WTC11 (cell line): ENCODE measurements at regions not wholly inside any gene's neighbourhood (a gene's known extent, or its start where the extent isn't known, plus 50 kb on each side); places are given as distances from the start of the nearest gene placed in this dataset.
A peak's percentile ranks its signal among the peaks of the same experiment; 100 is the strongest.

ENCODE experiments used
- ATAC-seq: fragments of 200-7000 bp; cut with Tn5 transposase; 2 replicates; pipeline ENCODE4 v1.10.0; 2021; ENCODE audit warnings: mild to moderate bottlenecking, moderate library complexity
- CTCF ChIA-PET: fragments of 300-600 bp; sonication (Branson Sonifier 250); formaldehyde crosslinking; loops from one replicate; lab custom pipeline; 2021; ENCODE audit warnings: antibody characterized with exemption; lab: Charles Lee
- POLR2A ChIA-PET: fragments of 350-600 bp; sonication (Branson Sonifier 250); formaldehyde crosslinking; loops from one replicate; lab custom pipeline; 2021; ENCODE audit warnings: antibody characterized with exemption; lab: Charles Lee
- DNase-seq: peaks from one replicate; pipeline ENCODE4 v3.0.0; 2021; ENCODE audit warnings: low spot score
- H3K27ac Mint-ChIP-seq: 2 replicates; pipeline ENCODE4 v1.8.0; 2021; ENCODE audit warnings: mixed read lengths
- H3K27me3 Mint-ChIP-seq: 2 replicates; pipeline ENCODE4 v1.8.0; 2021; ENCODE audit warnings: low read depth, mild to moderate bottlenecking, moderate library complexity, mixed read lengths
- H3K36me3 Mint-ChIP-seq: 2 replicates; pipeline ENCODE4 v1.8.0; 2021; ENCODE audit warnings: mixed read lengths
- H3K4me1 Mint-ChIP-seq: 2 replicates; pipeline ENCODE4 v1.8.0; 2022; ENCODE audit warnings: mixed read lengths
- H3K4me3 Mint-ChIP-seq: 2 replicates; pipeline ENCODE4 v1.8.0; 2021; ENCODE audit warnings: mild to moderate bottlenecking, moderate library complexity, mixed read lengths
- H3K9me3 Mint-ChIP-seq: 2 replicates; pipeline ENCODE4 v1.8.0; 2021; ENCODE audit warnings: mixed read lengths
- CREB1 ChIP-seq: sonication (generic); formaldehyde crosslinking; IDR thresholded peaks from 2 replicates; pipeline ENCODE4 v1.8.0; 2023; ENCODE audit warnings: mild to moderate bottlenecking, missing genetic modification reagents
- FOXJ3 ChIP-seq: sonication (generic); formaldehyde crosslinking; IDR thresholded peaks from 2 replicates; pipeline ENCODE4 v1.9.0; 2021; ENCODE audit warnings: missing genetic modification reagents, mild to moderate bottlenecking, borderline replicate concordance
- FOXK1 ChIP-seq: sonication (generic); formaldehyde crosslinking; IDR thresholded peaks from 2 replicates; pipeline ENCODE4 v1.8.0; 2022; ENCODE audit warnings: mild to moderate bottlenecking, moderate library complexity, missing genetic modification reagents
- GABPB1 ChIP-seq: sonication (generic); formaldehyde crosslinking; IDR thresholded peaks from 2 replicates; pipeline ENCODE4 v1.8.1; 2023; ENCODE audit warnings: mild to moderate bottlenecking, missing genetic modification reagents
- NFE2L1 ChIP-seq: sonication (generic); formaldehyde crosslinking; IDR thresholded peaks from 2 replicates; pipeline ENCODE4 v1.8.1; 2023; ENCODE audit warnings: missing genetic modification reagents
- SMAD4 ChIP-seq: sonication (generic); formaldehyde crosslinking; IDR thresholded peaks from 2 replicates; pipeline ENCODE4 v1.8.0; 2022; ENCODE audit warnings: mild to moderate bottlenecking, missing genetic modification reagents
- SOX15 ChIP-seq: fragments of 250-450 bp; sonication (Bioruptor Pico); IDR thresholded peaks from 2 replicates; pipeline ENCODE4 v1.9.0; 2021; ENCODE audit warnings: mild to moderate bottlenecking
- TCF7 ChIP-seq: sonication (generic); formaldehyde crosslinking; IDR thresholded peaks from 2 replicates; pipeline ENCODE4 v1.8.0; 2022; ENCODE audit warnings: mild to moderate bottlenecking, low read depth, missing genetic modification reagents, moderate library complexity
- ZNF219 ChIP-seq: sonication (generic); formaldehyde crosslinking; IDR thresholded peaks from 2 replicates; pipeline ENCODE4 v1.8.0; 2023; ENCODE audit warnings: missing genetic modification reagents, mild to moderate bottlenecking, borderline replicate concordance
- ZNF263 ChIP-seq: sonication (generic); formaldehyde crosslinking; IDR thresholded peaks from 2 replicates; pipeline ENCODE4 v1.8.1; 2022; ENCODE audit warnings: low read depth, mild to moderate bottlenecking, moderate library complexity, missing genetic modification reagents
- ZNF671 ChIP-seq: fragments of 250-450 bp; sonication (Bioruptor Pico); IDR thresholded peaks from 2 replicates; pipeline ENCODE4 v1.8.0; 2021; ENCODE audit warnings: mild to moderate bottlenecking
- TF ChIP-seq, protein P1 (sequence below): fragments of 250-450 bp; sonication (Bioruptor Pico); IDR thresholded peaks from 2 replicates; pipeline ENCODE4 v1.9.0; 2021; ENCODE audit warnings: mild to moderate bottlenecking, borderline replicate concordance
- TF ChIP-seq, protein P2 (sequence below): fragments of 200-600 bp; IDR thresholded peaks from 2 replicates; pipeline ENCODE4 v1.8.0; 2022; ENCODE audit warnings: antibody characterized with exemption
- TF ChIP-seq, protein P3 (sequence below): fragments of 250-450 bp; sonication (Bioruptor Pico); IDR thresholded peaks from 2 replicates; pipeline ENCODE4 v1.9.0; 2021; ENCODE audit warnings: mild to moderate bottlenecking
- TF ChIP-seq, protein P4 (sequence below): sonication (generic); formaldehyde crosslinking; IDR thresholded peaks from 2 replicates; pipeline ENCODE4 v1.8.1; 2022; ENCODE audit warnings: mild to moderate bottlenecking, missing genetic modification reagents, moderate library complexity, borderline replicate concordance
- TF ChIP-seq, protein P5 (sequence below): sonication (generic); formaldehyde crosslinking; IDR thresholded peaks from 2 replicates; pipeline ENCODE4 v1.8.0; 2023; ENCODE audit warnings: mild to moderate bottlenecking, missing genetic modification reagents
- TF ChIP-seq, protein P6 (sequence below): sonication (generic); formaldehyde crosslinking; IDR thresholded peaks from 2 replicates; pipeline ENCODE4 v1.8.0; 2022; ENCODE audit warnings: mild to moderate bottlenecking, missing genetic modification reagents
- TF ChIP-seq, protein P7 (sequence below): fragments of 250-450 bp; sonication (Bioruptor Pico); IDR thresholded peaks from 2 replicates; pipeline ENCODE4 v1.8.0; 2021; ENCODE audit warnings: mild to moderate bottlenecking
- TF ChIP-seq, protein P8 (sequence below): fragments of 250-450 bp; sonication (Bioruptor Pico); IDR thresholded peaks from 2 replicates; pipeline ENCODE4 v1.9.0; 2021; ENCODE audit warnings: mild to moderate bottlenecking
- TF ChIP-seq, protein P9 (sequence below): sonication (generic); formaldehyde crosslinking; IDR thresholded peaks from 2 replicates; pipeline ENCODE4 v1.8.1; 2022; ENCODE audit warnings: low read depth, mild to moderate bottlenecking, moderate library complexity, missing genetic modification reagents, borderline replicate concordance

DNA sequence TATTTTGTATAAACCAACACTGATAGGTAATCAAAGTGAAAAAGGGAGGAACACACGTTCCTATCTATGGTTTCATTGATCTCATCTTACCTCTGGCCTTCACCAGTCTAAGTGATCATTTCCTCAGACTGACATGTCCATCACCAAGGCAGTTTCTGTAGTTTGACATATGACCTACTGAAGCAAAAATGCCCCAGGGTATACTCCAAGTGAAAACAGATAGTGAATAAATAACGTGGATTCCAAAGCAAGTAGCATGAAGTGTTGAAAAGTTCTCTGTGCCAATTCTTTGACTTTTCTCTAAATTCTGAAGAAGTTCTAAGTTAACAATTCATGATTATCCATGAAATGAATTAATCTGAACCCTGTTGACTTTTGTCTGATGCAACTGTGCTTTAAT, 334.2 kb upstream of the SGCG start (continued):
- TF ChIP-seq, protein P1, sequence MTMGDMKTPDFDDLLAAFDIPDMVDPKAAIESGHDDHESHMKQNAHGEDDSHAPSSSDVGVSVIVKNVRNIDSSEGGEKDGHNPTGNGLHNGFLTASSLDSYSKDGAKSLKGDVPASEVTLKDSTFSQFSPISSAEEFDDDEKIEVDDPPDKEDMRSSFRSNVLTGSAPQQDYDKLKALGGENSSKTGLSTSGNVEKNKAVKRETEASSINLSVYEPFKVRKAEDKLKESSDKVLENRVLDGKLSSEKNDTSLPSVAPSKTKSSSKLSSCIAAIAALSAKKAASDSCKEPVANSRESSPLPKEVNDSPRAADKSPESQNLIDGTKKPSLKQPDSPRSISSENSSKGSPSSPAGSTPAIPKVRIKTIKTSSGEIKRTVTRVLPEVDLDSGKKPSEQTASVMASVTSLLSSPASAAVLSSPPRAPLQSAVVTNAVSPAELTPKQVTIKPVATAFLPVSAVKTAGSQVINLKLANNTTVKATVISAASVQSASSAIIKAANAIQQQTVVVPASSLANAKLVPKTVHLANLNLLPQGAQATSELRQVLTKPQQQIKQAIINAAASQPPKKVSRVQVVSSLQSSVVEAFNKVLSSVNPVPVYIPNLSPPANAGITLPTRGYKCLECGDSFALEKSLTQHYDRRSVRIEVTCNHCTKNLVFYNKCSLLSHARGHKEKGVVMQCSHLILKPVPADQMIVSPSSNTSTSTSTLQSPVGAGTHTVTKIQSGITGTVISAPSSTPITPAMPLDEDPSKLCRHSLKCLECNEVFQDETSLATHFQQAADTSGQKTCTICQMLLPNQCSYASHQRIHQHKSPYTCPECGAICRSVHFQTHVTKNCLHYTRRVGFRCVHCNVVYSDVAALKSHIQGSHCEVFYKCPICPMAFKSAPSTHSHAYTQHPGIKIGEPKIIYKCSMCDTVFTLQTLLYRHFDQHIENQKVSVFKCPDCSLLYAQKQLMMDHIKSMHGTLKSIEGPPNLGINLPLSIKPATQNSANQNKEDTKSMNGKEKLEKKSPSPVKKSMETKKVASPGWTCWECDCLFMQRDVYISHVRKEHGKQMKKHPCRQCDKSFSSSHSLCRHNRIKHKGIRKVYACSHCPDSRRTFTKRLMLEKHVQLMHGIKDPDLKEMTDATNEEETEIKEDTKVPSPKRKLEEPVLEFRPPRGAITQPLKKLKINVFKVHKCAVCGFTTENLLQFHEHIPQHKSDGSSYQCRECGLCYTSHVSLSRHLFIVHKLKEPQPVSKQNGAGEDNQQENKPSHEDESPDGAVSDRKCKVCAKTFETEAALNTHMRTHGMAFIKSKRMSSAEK (CRISPR knock-in tag): no peak
- TF ChIP-seq FOXJ3 (CRISPR knock-in tag) (no peak), ZNF671 (CRISPR knock-in tag) (no peak), CREB1 (CRISPR knock-in tag) (no peak), GABPB1 (CRISPR knock-in tag) (no peak), ZNF263 (no peak), NFE2L1 (CRISPR knock-in tag) (no peak), ZNF219 (no peak)
- TF ChIP-seq, protein P2, sequence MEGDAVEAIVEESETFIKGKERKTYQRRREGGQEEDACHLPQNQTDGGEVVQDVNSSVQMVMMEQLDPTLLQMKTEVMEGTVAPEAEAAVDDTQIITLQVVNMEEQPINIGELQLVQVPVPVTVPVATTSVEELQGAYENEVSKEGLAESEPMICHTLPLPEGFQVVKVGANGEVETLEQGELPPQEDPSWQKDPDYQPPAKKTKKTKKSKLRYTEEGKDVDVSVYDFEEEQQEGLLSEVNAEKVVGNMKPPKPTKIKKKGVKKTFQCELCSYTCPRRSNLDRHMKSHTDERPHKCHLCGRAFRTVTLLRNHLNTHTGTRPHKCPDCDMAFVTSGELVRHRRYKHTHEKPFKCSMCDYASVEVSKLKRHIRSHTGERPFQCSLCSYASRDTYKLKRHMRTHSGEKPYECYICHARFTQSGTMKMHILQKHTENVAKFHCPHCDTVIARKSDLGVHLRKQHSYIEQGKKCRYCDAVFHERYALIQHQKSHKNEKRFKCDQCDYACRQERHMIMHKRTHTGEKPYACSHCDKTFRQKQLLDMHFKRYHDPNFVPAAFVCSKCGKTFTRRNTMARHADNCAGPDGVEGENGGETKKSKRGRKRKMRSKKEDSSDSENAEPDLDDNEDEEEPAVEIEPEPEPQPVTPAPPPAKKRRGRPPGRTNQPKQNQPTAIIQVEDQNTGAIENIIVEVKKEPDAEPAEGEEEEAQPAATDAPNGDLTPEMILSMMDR: no peak
- TF ChIP-seq, protein P3, sequence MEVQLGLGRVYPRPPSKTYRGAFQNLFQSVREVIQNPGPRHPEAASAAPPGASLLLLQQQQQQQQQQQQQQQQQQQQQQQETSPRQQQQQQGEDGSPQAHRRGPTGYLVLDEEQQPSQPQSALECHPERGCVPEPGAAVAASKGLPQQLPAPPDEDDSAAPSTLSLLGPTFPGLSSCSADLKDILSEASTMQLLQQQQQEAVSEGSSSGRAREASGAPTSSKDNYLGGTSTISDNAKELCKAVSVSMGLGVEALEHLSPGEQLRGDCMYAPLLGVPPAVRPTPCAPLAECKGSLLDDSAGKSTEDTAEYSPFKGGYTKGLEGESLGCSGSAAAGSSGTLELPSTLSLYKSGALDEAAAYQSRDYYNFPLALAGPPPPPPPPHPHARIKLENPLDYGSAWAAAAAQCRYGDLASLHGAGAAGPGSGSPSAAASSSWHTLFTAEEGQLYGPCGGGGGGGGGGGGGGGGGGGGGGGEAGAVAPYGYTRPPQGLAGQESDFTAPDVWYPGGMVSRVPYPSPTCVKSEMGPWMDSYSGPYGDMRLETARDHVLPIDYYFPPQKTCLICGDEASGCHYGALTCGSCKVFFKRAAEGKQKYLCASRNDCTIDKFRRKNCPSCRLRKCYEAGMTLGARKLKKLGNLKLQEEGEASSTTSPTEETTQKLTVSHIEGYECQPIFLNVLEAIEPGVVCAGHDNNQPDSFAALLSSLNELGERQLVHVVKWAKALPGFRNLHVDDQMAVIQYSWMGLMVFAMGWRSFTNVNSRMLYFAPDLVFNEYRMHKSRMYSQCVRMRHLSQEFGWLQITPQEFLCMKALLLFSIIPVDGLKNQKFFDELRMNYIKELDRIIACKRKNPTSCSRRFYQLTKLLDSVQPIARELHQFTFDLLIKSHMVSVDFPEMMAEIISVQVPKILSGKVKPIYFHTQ: no peak
- TF ChIP-seq, protein P4, sequence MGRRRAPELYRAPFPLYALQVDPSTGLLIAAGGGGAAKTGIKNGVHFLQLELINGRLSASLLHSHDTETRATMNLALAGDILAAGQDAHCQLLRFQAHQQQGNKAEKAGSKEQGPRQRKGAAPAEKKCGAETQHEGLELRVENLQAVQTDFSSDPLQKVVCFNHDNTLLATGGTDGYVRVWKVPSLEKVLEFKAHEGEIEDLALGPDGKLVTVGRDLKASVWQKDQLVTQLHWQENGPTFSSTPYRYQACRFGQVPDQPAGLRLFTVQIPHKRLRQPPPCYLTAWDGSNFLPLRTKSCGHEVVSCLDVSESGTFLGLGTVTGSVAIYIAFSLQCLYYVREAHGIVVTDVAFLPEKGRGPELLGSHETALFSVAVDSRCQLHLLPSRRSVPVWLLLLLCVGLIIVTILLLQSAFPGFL (CRISPR knock-in tag): no peak
- TF ChIP-seq, protein P5, sequence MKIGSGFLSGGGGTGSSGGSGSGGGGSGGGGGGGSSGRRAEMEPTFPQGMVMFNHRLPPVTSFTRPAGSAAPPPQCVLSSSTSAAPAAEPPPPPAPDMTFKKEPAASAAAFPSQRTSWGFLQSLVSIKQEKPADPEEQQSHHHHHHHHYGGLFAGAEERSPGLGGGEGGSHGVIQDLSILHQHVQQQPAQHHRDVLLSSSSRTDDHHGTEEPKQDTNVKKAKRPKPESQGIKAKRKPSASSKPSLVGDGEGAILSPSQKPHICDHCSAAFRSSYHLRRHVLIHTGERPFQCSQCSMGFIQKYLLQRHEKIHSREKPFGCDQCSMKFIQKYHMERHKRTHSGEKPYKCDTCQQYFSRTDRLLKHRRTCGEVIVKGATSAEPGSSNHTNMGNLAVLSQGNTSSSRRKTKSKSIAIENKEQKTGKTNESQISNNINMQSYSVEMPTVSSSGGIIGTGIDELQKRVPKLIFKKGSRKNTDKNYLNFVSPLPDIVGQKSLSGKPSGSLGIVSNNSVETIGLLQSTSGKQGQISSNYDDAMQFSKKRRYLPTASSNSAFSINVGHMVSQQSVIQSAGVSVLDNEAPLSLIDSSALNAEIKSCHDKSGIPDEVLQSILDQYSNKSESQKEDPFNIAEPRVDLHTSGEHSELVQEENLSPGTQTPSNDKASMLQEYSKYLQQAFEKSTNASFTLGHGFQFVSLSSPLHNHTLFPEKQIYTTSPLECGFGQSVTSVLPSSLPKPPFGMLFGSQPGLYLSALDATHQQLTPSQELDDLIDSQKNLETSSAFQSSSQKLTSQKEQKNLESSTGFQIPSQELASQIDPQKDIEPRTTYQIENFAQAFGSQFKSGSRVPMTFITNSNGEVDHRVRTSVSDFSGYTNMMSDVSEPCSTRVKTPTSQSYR: no peak

DNA sequence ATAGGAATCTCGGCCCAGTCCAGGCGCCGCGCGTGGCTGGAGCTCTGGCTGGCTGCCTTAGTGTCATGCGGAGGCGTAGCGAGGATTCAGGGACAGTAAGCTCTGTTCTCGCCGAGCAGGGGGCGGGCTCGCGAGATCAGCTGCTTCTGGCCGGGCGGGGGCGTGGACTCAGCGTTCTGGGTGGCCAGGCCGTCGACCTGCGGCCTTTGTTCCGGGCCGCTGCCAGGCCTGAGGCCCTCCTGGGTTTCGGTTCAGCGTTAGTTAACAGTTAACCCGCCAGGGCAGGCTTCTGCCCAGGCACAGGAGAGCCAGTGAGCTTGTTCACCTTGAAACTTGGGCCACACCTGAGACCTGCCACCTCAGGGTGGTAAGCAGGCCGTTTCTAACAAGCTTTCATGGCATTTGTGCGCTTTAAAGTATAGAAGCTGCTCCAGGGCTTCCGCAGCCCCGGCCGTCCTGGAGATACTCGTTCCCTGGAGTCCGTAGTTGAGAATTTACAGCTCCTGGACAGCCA, 332.2 kb upstream of the SGCG start:
- CTCF ChIA-PET: interaction anchor here (0.7 to 1.4 kb wide), 5 partner anchors 10 to 310 kb away, joined by 3 to 6 read pairs (median 3); no protein-coding TSS in a partner anchor
- Mint-ChIP-seq H3K27me3 (no peaks in the 10 kb centered on the region), H3K4me3 (no peak overlapping the region), H3K9me3 (peaks cover 4% of the 10 kb centered on the region), H3K4me1 (peaks cover 19% of the 10 kb centered on the region), H3K27ac (peak overlapping the region; percentile 72; the same call in 1 of the 2 replicates), H3K36me3 (no peaks in the 10 kb centered on the region)
- DNase-seq: peak; percentile 88
- POLR2A ChIA-PET: interaction anchor here (0.9 kb wide), 1 partner anchor 33 kb away, joined by 4 read pairs; no protein-coding TSS in a partner anchor
- peak; percentile 99 for ATAC-seq
- no peak for TF ChIP-seq SMAD4 (CRISPR knock-in tag)
- TF ChIP-seq, protein P6, sequence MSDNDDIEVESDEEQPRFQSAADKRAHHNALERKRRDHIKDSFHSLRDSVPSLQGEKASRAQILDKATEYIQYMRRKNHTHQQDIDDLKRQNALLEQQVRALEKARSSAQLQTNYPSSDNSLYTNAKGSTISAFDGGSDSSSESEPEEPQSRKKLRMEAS (CRISPR knock-in tag): peak; percentile 38; the same call in 1 of the 2 replicates
- no peak for TF ChIP-seq FOXJ3 (CRISPR knock-in tag)
- TF ChIP-seq SOX15 (CRISPR knock-in tag): no peak
- TF ChIP-seq, protein P7, sequence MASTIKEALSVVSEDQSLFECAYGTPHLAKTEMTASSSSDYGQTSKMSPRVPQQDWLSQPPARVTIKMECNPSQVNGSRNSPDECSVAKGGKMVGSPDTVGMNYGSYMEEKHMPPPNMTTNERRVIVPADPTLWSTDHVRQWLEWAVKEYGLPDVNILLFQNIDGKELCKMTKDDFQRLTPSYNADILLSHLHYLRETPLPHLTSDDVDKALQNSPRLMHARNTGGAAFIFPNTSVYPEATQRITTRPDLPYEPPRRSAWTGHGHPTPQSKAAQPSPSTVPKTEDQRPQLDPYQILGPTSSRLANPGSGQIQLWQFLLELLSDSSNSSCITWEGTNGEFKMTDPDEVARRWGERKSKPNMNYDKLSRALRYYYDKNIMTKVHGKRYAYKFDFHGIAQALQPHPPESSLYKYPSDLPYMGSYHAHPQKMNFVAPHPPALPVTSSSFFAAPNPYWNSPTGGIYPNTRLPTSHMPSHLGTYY (CRISPR knock-in tag): no peak
- TF ChIP-seq TCF7 (CRISPR knock-in tag): no peak
- TF ChIP-seq, protein P8, sequence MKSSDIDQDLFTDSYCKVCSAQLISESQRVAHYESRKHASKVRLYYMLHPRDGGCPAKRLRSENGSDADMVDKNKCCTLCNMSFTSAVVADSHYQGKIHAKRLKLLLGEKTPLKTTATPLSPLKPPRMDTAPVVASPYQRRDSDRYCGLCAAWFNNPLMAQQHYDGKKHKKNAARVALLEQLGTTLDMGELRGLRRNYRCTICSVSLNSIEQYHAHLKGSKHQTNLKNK: no peak
- 0 out of 2 replicates have a peak, but pooled peaks have one; percentile 22 for TF ChIP-seq FOXK1 (CRISPR knock-in tag)
- TF ChIP-seq, protein P9, sequence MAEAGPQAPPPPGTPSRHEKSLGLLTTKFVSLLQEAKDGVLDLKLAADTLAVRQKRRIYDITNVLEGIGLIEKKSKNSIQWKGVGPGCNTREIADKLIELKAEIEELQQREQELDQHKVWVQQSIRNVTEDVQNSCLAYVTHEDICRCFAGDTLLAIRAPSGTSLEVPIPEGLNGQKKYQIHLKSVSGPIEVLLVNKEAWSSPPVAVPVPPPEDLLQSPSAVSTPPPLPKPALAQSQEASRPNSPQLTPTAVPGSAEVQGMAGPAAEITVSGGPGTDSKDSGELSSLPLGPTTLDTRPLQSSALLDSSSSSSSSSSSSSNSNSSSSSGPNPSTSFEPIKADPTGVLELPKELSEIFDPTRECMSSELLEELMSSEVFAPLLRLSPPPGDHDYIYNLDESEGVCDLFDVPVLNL: no peak
